ENCODE measurements at regions not wholly inside any gene's neighbourhood (a gene's known extent, or its start where the extent isn't known, plus 50 kb on each side); places are given as distances from the start of the nearest gene placed in this dataset.

- intact Hi-C loops (cut with micrococcal nuclease) = loop anchor here (10.0 kb wide), 2 partner anchors 547 to 807 kb away; no protein-coding TSS in a partner anchor
- H4K91ac ChIP-seq (ENCODE audit: insufficient read depth, low read depth, low read length) = no peak overlapping the region
- H3K9ac ChIP-seq (ENCODE audit: low read depth, low read length) = no peak overlapping the region
- H4K20me1 ChIP-seq (ENCODE audit: insufficient read depth, low read length) = no peaks in the 10 kb centered on the region
- no peaks in the 10 kb centered on the region for H3K36me3 ChIP-seq (ENCODE audit: control insufficient read depth, insufficient read depth, low read length)
- dilution Hi-C loops (cut with HindIII; ENCODE audit: low sequenced_read_pairs, unreplicated experiment) = no loop called here
- H3K4ac ChIP-seq (ENCODE audit: low read depth, low read length) = no peak overlapping the region
- ATAC-seq (ENCODE audit: low read depth) (no peak), DNase-seq (no peak)
- H2AFZ ChIP-seq (replicated peaks; ENCODE audit: low read length, poor library complexity) = no peak overlapping the region
- H4K8ac ChIP-seq (ENCODE audit: low read depth in 2 of 2, low read length in 2 of 2) = no peak overlapping the region
- H3K4me1 ChIP-seq (ENCODE audit: control insufficient read depth, insufficient read depth, low read length) = peaks cover 5% of the 10 kb centered on the region
- H3K4me3 ChIP-seq (ENCODE audit: insufficient read depth, low read depth, low read length) = no peak overlapping the region
- H2BK120ac ChIP-seq (ENCODE audit: low read depth, low read length) = no peak overlapping the region
- no peak overlapping the region for H3K23ac ChIP-seq (ENCODE audit: low read depth, low read length)
- H3K79me1 ChIP-seq (ENCODE audit: low read depth in 1 of 2, low read length in 2 of 2) = no peaks in the 10 kb centered on the region
- H3K14ac ChIP-seq (replicated peaks; ENCODE audit: low read depth, low read length) = no peak overlapping the region
- H2BK15ac ChIP-seq (ENCODE audit: low read depth, low read length) = no peak overlapping the region
- no peak overlapping the region for H4K5ac ChIP-seq (ENCODE audit: low read depth, low read length)
- no peak overlapping the region for H3K18ac ChIP-seq (ENCODE audit: low read depth, low read length)
- no peak overlapping the region for H3K27ac ChIP-seq (ENCODE audit: insufficient read depth, low read length)
- CTCF ChIA-PET = no interaction called here
- in situ Hi-C loops (cut with MboI; ENCODE audit: low sequenced_read_pairs) = no loop called here
- H3K4me2 ChIP-seq (ENCODE audit: low read depth, low read length) = no peak overlapping the region
- H3K27me3 ChIP-seq (ENCODE audit: control insufficient read depth, insufficient read depth, low read length) = peaks cover 6% of the 10 kb centered on the region
- no peaks in the 10 kb centered on the region for H3K9me1 ChIP-seq (ENCODE audit: insufficient read depth, low read length)
- TF ChIP-seq CTCF (conservative IDR thresholded peaks at IDR 0.05; ENCODE audit: low read depth, low read length) (no peak), SMC3 (IDR thresholded peaks at IDR 0.05; ENCODE audit: low read depth, low read length) (no peak)
- H2AK5ac ChIP-seq (ENCODE audit: low read depth, low read length) = no peak overlapping the region
- H3K9me3 ChIP-seq (ENCODE audit: control insufficient read depth, insufficient read depth, low read length) = no peaks in the 10 kb centered on the region
- no TSS peak for BruUV-seq (replicated peaks)
- no peak overlapping the region for H2AK9ac ChIP-seq (replicated peaks; ENCODE audit: low read depth, low read length, poor library complexity)
- no peak overlapping the region for H3K56ac ChIP-seq (ENCODE audit: extremely low read depth, insufficient read depth, low read length)
- POLR2A ChIA-PET (ENCODE audit: unreplicated experiment) = no interaction called here
- no peak overlapping the region for H2BK5ac ChIP-seq (ENCODE audit: low read depth, low read length, poor library complexity, severe bottlenecking)
- H2BK20ac ChIP-seq (ENCODE audit: low read depth, low read length) = no peak overlapping the region
- WGBS, 2 experiments (ENCODE audit: extremely low coverage in 2 of 2, insufficient read length in 1 of 2) = 86% methylated on average over 3 of the region's 6 CpGs; no CpG with 5 or more reads in 1 of the 2 experiments
Measured at GRCh38 chr12:46127656-46128055, 137.3 kb upstream of the SCAF11 start.
